ENCODE measurements at regions not wholly inside any gene's neighbourhood (a gene's known extent, or its start where the extent isn't known, plus 50 kb on each side); places are given as distances from the start of the nearest gene placed in this dataset.

GRCh38 chr3:96214941-96215340 lies 599.5 kb upstream of the EPHA6 start:
- Histone ChIP-seq H2AFZ (ENCODE audit: low read depth, low read length) (no peak overlapping the region), H3K9me3 (ENCODE audit: insufficient read depth, low read depth, low read length) (no peaks in the 10 kb centered on the region), H3K9ac (ENCODE audit: low read length) (no peak overlapping the region), H4K20me1 (ENCODE audit: insufficient read depth, low read length) (no peaks in the 10 kb centered on the region), H3K4me3 (ENCODE audit: insufficient read depth, low read depth, low read length) (no peak overlapping the region), H3K36me3 (ENCODE audit: insufficient read depth, low read length) (no peaks in the 10 kb centered on the region), H3K79me2 (ENCODE audit: insufficient read depth, low read length) (no peaks in the 10 kb centered on the region), H3K4me2 (ENCODE audit: low read length) (no peak overlapping the region), H3K27me3 (ENCODE audit: insufficient read depth, low read length) (no peaks in the 10 kb centered on the region), H3K4me1 (ENCODE audit: insufficient read depth, low read length) (no peaks in the 10 kb centered on the region), H3K27ac (ENCODE audit: low read depth, low read length) (no peak overlapping the region)
- H3K9me3 Mint-ChIP-seq (ENCODE audit: unreplicated experiment): no peaks in the 10 kb centered on the region
- H3K27ac Mint-ChIP-seq (ENCODE audit: unreplicated experiment): no peak overlapping the region
- no peak for FAIRE-seq
- no peaks in the 10 kb centered on the region for H3K4me1 Mint-ChIP-seq (ENCODE audit: low read depth, unreplicated experiment)
- DNase-seq (ENCODE audit: low read depth): no peak
- H3K27me3 Mint-ChIP-seq (ENCODE audit: low read depth, unreplicated experiment): no peaks in the 10 kb centered on the region
- TF ChIP-seq EZH2 (IDR thresholded peaks at IDR 0.05; ENCODE audit: insufficient read depth, low read length): no peak
- no peak for TF ChIP-seq CTCF (IDR thresholded peaks at IDR 0.05; ENCODE audit: insufficient read depth, low read depth, low read length)
- no peak overlapping the region for H3K4me3 Mint-ChIP-seq (ENCODE audit: unreplicated experiment)
- no peaks in the 10 kb centered on the region for H3K36me3 Mint-ChIP-seq (ENCODE audit: low read depth, unreplicated experiment)

- Histone ChIP-seq H4K20me1 (ENCODE audit: insufficient read depth, low read length) (no peaks in the 10 kb centered on the region), H3K4me3 (ENCODE audit: insufficient read depth, low read depth, low read length) (no peak overlapping the region), H3K9ac (ENCODE audit: low read length) (no peak overlapping the region), H3K79me2 (ENCODE audit: insufficient read depth, low read length) (no peaks in the 10 kb centered on the region), H3K4me2 (ENCODE audit: low read length) (no peak overlapping the region), H2AFZ (ENCODE audit: low read depth, low read length) (no peak overlapping the region), H3K9me3 (ENCODE audit: insufficient read depth, low read depth, low read length) (no peaks in the 10 kb centered on the region), H3K27me3 (ENCODE audit: insufficient read depth, low read length) (no peaks in the 10 kb centered on the region), H3K27ac (ENCODE audit: low read depth, low read length) (no peak overlapping the region), H3K4me1 (ENCODE audit: insufficient read depth, low read length) (no peaks in the 10 kb centered on the region), H3K36me3 (ENCODE audit: insufficient read depth, low read length) (no peaks in the 10 kb centered on the region)
- H3K9me3 Mint-ChIP-seq (ENCODE audit: unreplicated experiment): no peaks in the 10 kb centered on the region
- H3K4me3 Mint-ChIP-seq (ENCODE audit: unreplicated experiment): no peak overlapping the region
- DNase-seq (ENCODE audit: low read depth) (no peak), FAIRE-seq (no peak)
- TF ChIP-seq EZH2 (IDR thresholded peaks at IDR 0.05; ENCODE audit: insufficient read depth, low read length) (no peak), CTCF (IDR thresholded peaks at IDR 0.05; ENCODE audit: insufficient read depth, low read depth, low read length) (no peak)
- no peaks in the 10 kb centered on the region for H3K36me3 Mint-ChIP-seq (ENCODE audit: low read depth, unreplicated experiment)
- H3K4me1 Mint-ChIP-seq (ENCODE audit: low read depth, unreplicated experiment): peaks cover 4% of the 10 kb centered on the region
- no peaks in the 10 kb centered on the region for H3K27me3 Mint-ChIP-seq (ENCODE audit: low read depth, unreplicated experiment)
- H3K27ac Mint-ChIP-seq (ENCODE audit: unreplicated experiment): no peak overlapping the region
These were observed 588.9 kb upstream of the EPHA6 start for GRCh38 chr3:96225494-96225893.

DNA sequence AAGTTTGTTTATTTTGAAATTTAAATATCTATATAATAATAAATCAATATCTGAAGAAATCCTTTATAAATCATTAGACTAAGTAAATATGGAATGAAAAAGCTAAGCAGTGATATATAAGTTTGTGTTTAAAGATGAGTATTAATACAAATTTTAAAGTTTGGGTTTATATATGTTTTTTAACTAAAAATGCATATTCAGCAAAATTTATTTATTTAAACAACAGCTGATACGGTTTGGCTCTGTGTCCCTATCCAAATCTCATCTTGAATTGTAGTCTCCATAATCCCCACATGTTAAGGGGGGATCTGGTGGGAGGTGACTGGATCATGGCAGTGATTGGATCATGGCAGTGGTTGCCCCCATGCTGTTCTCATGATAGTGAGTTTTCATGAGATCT lies 580.7 kb upstream of the EPHA6 start:
- Mint-ChIP-seq H3K9me3 (ENCODE audit: unreplicated experiment) (no peaks in the 10 kb centered on the region), H3K4me3 (ENCODE audit: unreplicated experiment) (no peak overlapping the region), H3K36me3 (ENCODE audit: low read depth, unreplicated experiment) (no peaks in the 10 kb centered on the region), H3K27me3 (ENCODE audit: low read depth, unreplicated experiment) (no peaks in the 10 kb centered on the region), H3K27ac (ENCODE audit: unreplicated experiment) (no peak overlapping the region), H3K4me1 (ENCODE audit: low read depth, unreplicated experiment) (peaks cover 4% of the 10 kb centered on the region)
- no peaks in the 10 kb centered on the region for H3K27me3 ChIP-seq (ENCODE audit: insufficient read depth, low read length)
- H3K4me1 ChIP-seq (ENCODE audit: insufficient read depth, low read length): no peaks in the 10 kb centered on the region
- no peak overlapping the region for H3K4me2 ChIP-seq (ENCODE audit: low read length)
- H3K36me3 ChIP-seq (ENCODE audit: insufficient read depth, low read length): no peaks in the 10 kb centered on the region
- H4K20me1 ChIP-seq (ENCODE audit: insufficient read depth, low read length): no peaks in the 10 kb centered on the region
- H3K4me3 ChIP-seq (ENCODE audit: insufficient read depth, low read depth, low read length): no peak overlapping the region
- DNase-seq (ENCODE audit: low read depth) (no peak), FAIRE-seq (no peak)
- no peak overlapping the region for H3K9ac ChIP-seq (ENCODE audit: low read length)
- no peak for TF ChIP-seq EZH2 (IDR thresholded peaks at IDR 0.05; ENCODE audit: insufficient read depth, low read length)
- TF ChIP-seq CTCF (IDR thresholded peaks at IDR 0.05; ENCODE audit: insufficient read depth, low read depth, low read length): no peak
- H2AFZ ChIP-seq (ENCODE audit: low read depth, low read length): no peak overlapping the region
- no peaks in the 10 kb centered on the region for H3K79me2 ChIP-seq (ENCODE audit: insufficient read depth, low read length)
- H3K27ac ChIP-seq (ENCODE audit: low read depth, low read length): no peak overlapping the region
- no peaks in the 10 kb centered on the region for H3K9me3 ChIP-seq (ENCODE audit: insufficient read depth, low read depth, low read length)

All from astrocyte (in vitro differentiated cells and primary cell).